HCT116 (cell line): ENCODE measurements at regions not wholly inside any gene's neighbourhood (a gene's known extent, or its start where the extent isn't known, plus 50 kb on each side); places are given as distances from the start of the nearest gene placed in this dataset.

Source experiments
- ATAC-seq: fragments of 200-7000 bp; cut with Tn5 transposase; 2 replicates; pipeline ENCODE4 v1.9.1; 2020; ENCODE audit warnings: mild to moderate bottlenecking, moderate library complexity
- BruUV-seq: library from RNA; stranded (reverse); fragments of 400-500 nt; replicated peaks from 2 replicates; lab custom pipeline; 2021; lab: Mats Ljungman, UMichigan
- CTCF ChIA-PET: fragments of 300-600 bp; sonication (Branson Sonifier 250); formaldehyde crosslinking; loops from one replicate; lab custom pipeline; 2021; ENCODE audit warnings: antibody characterized with exemption; lab: Charles Lee
- POLR2A ChIA-PET: fragments of 300-600, 350-600 bp; sonication (Branson Sonifier 250); formaldehyde crosslinking; loops from one replicate; lab custom pipeline; 2021; ENCODE audit warnings: antibody characterized with exemption; lab: Charles Lee
- RAD21 ChIA-PET, 2 experiments: fragments of 300-600 bp; sonication (Branson Sonifier 250); formaldehyde crosslinking; loops; one replicate each; lab custom pipeline; 2023; ENCODE audit warnings: low total read pairs in 2 of 2; ENCODE audit not compliant: uncharacterized antibody in 2 of 2, unreplicated experiment in 2 of 2, low non-redundant PET in 1 of 2; lab: Charles Lee
- DNase-seq: peaks from one replicate; pipeline ENCODE4 v3.0.0-alpha.2; 2010; ENCODE audit warnings: low read depth, low spot score
- H2AFZ ChIP-seq: fragments of 200-600 bp; shearing (Covaris generic), sonication (generic); 2 replicates; pipeline ENCODE4 v1.6.1; 2017; ENCODE audit warnings: low read depth, mixed run types, mixed read lengths, antibody characterized with exemption, low read length; ENCODE audit not compliant: poor library complexity, severe bottlenecking
- H3K27ac ChIP-seq: 2 replicates; pipeline ENCODE4 v1.5.1; 2012; ENCODE audit warnings: low read depth, low read length
- H3K27me3 ChIP-seq: fragments of 200-600 bp; sonication (generic); 2 replicates; pipeline ENCODE4 v1.6.1; 2016; ENCODE audit warnings: mixed run types, low read length, mixed read lengths; ENCODE audit not compliant: insufficient read depth
- H3K36me3 ChIP-seq, 2 experiments: fragments of 200-500 bp in 1 of 2; fragments of 200-600 bp in 1 of 2; sonication (Bioruptor generic) in 1 of 2; sonication (generic) in 1 of 2; 2 replicates each; pipeline versions ENCODE4 v1.5.1 to v1.6.1; 2014 to 2016; ENCODE audit warnings: low read length in 2 of 2, inconsistent platforms in 1 of 2, mixed read lengths in 1 of 2, mixed run types in 1 of 2; ENCODE audit not compliant: insufficient read depth in 2 of 2, control insufficient read depth in 1 of 2
- H3K4me1 ChIP-seq, 2 experiments: fragments of 200-600 bp in 1 of 2; sonication (generic) in 1 of 2; 2 replicates each; pipeline versions ENCODE4 v1.5.1 to v1.6.1; 2012 to 2017; ENCODE audit warnings: low read length in 2 of 2, inconsistent platforms in 1 of 2, mild to moderate bottlenecking in 1 of 2, mixed read lengths in 1 of 2, mixed run types in 1 of 2, moderate library complexity in 1 of 2; ENCODE audit not compliant: insufficient read depth in 2 of 2, control insufficient read depth in 1 of 2
- H3K4me2 ChIP-seq: fragments of 200-600 bp; sonication (generic); 2 replicates; pipeline ENCODE4 v1.6.1; 2017; ENCODE audit warnings: mixed run types, low read length, mixed read lengths
- H3K4me3 ChIP-seq, 2 experiments: fragments of 200-600 bp in 1 of 2; sonication (generic) in 1 of 2; replicated peaks in 1 of 2; 2 replicates each; pipeline ENCODE4 v1.5.1; 2011 to 2016; ENCODE audit warnings: low read length in 2 of 2, control low read depth in 1 of 2, low read depth in 1 of 2, mild to moderate bottlenecking in 1 of 2, mixed read lengths in 1 of 2, mixed run types in 1 of 2
- H3K79me2 ChIP-seq: fragments of 200-600 bp; sonication (generic); 2 replicates; pipeline ENCODE4 v1.6.1; 2017; ENCODE audit warnings: mild to moderate bottlenecking, mixed run types, low read length, moderate library complexity, mixed read lengths; ENCODE audit not compliant: insufficient read depth
- H3K9ac ChIP-seq: fragments of 200-600 bp; sonication (generic); 2 replicates; pipeline ENCODE4 v1.6.1; 2016; ENCODE audit warnings: low read length, mixed read lengths
- H3K9me2 ChIP-seq: fragments of 200-600 bp; sonication (generic), shearing (Covaris generic); 2 replicates; pipeline ENCODE4 v1.6.1; 2017; ENCODE audit warnings: mixed run types, mild to moderate bottlenecking, moderate library complexity; ENCODE audit not compliant: insufficient read depth
- H3K9me3 ChIP-seq, 2 experiments: fragments of 200-500 bp in 1 of 2; fragments of 200-600 bp in 1 of 2; sonication (Bioruptor generic) in 1 of 2; sonication (generic) in 1 of 2; 2 replicates each; pipeline ENCODE4 v1.6.1; 2014 to 2017; ENCODE audit warnings: low read length in 2 of 2, mixed read lengths in 2 of 2, inconsistent platforms in 1 of 2, low read depth in 1 of 2, mild to moderate bottlenecking in 1 of 2, mixed run types in 1 of 2, moderate library complexity in 1 of 2; ENCODE audit not compliant: control insufficient read depth in 1 of 2, insufficient read depth in 1 of 2
- H4K20me1 ChIP-seq: fragments of 200-600 bp; sonication (generic), shearing (Covaris generic); 2 replicates; pipeline ENCODE4 v1.6.1; 2017; ENCODE audit warnings: mixed run types, mild to moderate bottlenecking, moderate library complexity; ENCODE audit not compliant: insufficient read depth
- ATF3 ChIP-seq: IDR thresholded peaks from 2 replicates; pipeline ENCODE4 v1.6.1; 2012
- CTCF ChIP-seq, 3 experiments: fragments of 200-600 bp in 1 of 3; sonication (generic) in 1 of 3; IDR thresholded peaks in 2 of 3; conservative IDR thresholded peaks in 1 of 3; 2 replicates each; pipeline ENCODE4 v1.5.1; 2012 to 2017; ENCODE audit warnings: low read depth in 2 of 3, low read length in 2 of 3, antibody characterized with exemption in 1 of 3, borderline replicate concordance in 1 of 3, control low read depth in 1 of 3, mild to moderate bottlenecking in 1 of 3, mixed read lengths in 1 of 3, mixed run types in 1 of 3, moderate library complexity in 1 of 3; ENCODE audit not compliant: insufficient read depth in 1 of 3
- ELF1 ChIP-seq: IDR thresholded peaks from 2 replicates; pipeline ENCODE4 v1.6.1; 2012; ENCODE audit warnings: low read depth, borderline replicate concordance
- EZH2 ChIP-seq: fragments of 200-600 bp; sonication (generic); IDR thresholded peaks from 2 replicates; pipeline ENCODE4 v1.6.1; 2017; ENCODE audit warnings: antibody characterized with exemption, mixed run types
- FOSL1 ChIP-seq: IDR thresholded peaks from 2 replicates; pipeline ENCODE4 v1.6.1; 2012; ENCODE audit warnings: low read depth
- JUND ChIP-seq: IDR thresholded peaks from 2 replicates; pipeline ENCODE4 v1.6.1; 2012
- POLR2AphosphoS5 ChIP-seq: IDR thresholded peaks from 2 replicates; pipeline ENCODE4 v1.6.1; 2011; ENCODE audit warnings: mild to moderate bottlenecking, low read depth, low read length, moderate library complexity
- REST ChIP-seq: IDR thresholded peaks from 2 replicates; pipeline ENCODE4 v1.6.1; 2012; ENCODE audit warnings: low read depth
- ZBTB33 ChIP-seq: IDR thresholded peaks from 2 replicates; pipeline ENCODE4 v1.6.1; 2011; ENCODE audit warnings: mild to moderate bottlenecking, low read length, moderate library complexity; ENCODE audit not compliant: insufficient replicate concordance; ENCODE audit errors: extremely low read depth
- ZNF274 ChIP-seq: fragments of 200-500 bp; sonication (Bioruptor generic); IDR thresholded peaks from 2 replicates; pipeline ENCODE4 v1.6.1; 2014; ENCODE audit warnings: mild to moderate bottlenecking, low read depth, low read length, inconsistent platforms
- intact Hi-C: fragments of 100-400 bp; cut with micrococcal nuclease; formaldehyde crosslinking; loops from 2 replicates; pipeline ENCODE4 v1.10.0; 2022

GRCh38 chr15:30824518-30825195 is 79.1 kb upstream of the FAN1 start:
- H3K4me1 ChIP-seq, result peaks cover 4 to 14% of the 10 kb centered on the region in 2 experiments; a peak in 3 of 4 replicates
- no peaks in the 10 kb centered on the region for H3K36me3 ChIP-seq
- RAD21 ChIA-PET, result no interaction called here
- H3K4me2 ChIP-seq, result no peak overlapping the region
- no peak overlapping the region for H3K27ac ChIP-seq
- ATAC-seq, result no peak
- H3K9me3 ChIP-seq, result no peaks in the 10 kb centered on the region
- TF ChIP-seq ZNF274 (no peak), EZH2 (no peak), POLR2AphosphoS5 (no peak), ZBTB33 (no peak), ELF1 (no peak), REST (no peak), FOSL1 (no peak), CTCF (IDR thresholded peaks at IDR 0.05 in 2 of 3, conservative IDR thresholded peaks at IDR 0.05 in 1 of 3; ENCODE audit: borderline replicate concordance in 1 of 3, insufficient read depth in 1 of 3, low read depth in 2 of 3, low read length in 2 of 3) (no peak), ATF3 (no peak), JUND (no peak)
- no peaks in the 10 kb centered on the region for H4K20me1 ChIP-seq
- H3K27me3 ChIP-seq, result no peaks in the 10 kb centered on the region
- POLR2A ChIA-PET, result no interaction called here
- no peak overlapping the region for H3K9ac ChIP-seq
- CTCF ChIA-PET, result no interaction called here
- no peak overlapping the region for H3K4me3 ChIP-seq
- BruUV-seq, result no TSS peak
- intact Hi-C loops, result no loop called here
- no peaks in the 10 kb centered on the region for H3K9me2 ChIP-seq
- no peak for DNase-seq
- H2AFZ ChIP-seq, result no peak overlapping the region
- no peaks in the 10 kb centered on the region for H3K79me2 ChIP-seq
